ENCODE measurements at regions not wholly inside any gene's neighbourhood (a gene's known extent, or its start where the extent isn't known, plus 50 kb on each side); places are given as distances from the start of the nearest gene placed in this dataset.
"Not testable (repeated sequence)": the region's sequence is repeated elsewhere in the genome, so short reads cannot be mapped to it uniquely, and the experiment has no call there.

DNA sequence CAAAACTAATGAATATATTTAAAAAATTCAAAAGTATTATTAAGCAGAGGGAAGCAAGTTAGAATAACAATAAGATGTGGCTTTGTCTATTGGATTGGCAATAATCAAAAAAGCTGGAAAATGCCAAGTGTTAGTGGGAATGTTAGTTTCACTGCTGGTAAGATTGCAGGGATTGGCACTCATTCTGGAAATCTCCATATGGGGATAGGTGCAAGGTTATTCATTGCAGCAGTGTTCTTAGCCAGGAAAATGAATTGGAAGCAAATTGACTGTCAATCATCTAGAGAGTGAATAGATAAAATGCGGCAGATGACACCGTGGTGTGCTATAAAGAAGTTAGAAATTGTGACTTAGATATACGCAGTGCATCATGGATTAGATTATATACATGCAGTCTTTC is 1615.5 kb upstream of the PCDH7 start:
- DNase-seq (ENCODE audit: low spot score): no peak

DNA sequence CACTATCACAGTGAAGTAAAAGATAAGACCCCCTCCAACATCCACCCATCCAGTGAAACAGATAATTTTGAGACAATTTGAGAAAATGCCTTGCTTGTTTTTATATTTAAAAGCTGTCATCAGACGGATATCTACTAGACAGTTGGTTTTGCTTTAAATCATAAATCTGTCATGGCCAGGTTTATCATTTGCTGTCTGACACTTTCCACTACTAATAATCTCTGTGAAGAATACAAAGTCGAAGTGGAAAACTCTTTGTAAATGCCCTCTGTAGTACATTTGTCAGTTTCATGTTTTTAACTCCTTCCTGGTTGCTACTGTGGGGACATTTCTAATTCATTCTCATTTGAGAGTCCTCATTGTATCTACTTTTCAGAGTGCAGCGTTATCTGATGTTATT is 1606.2 kb upstream of the PCDH7 start:
- no peak for DNase-seq (ENCODE audit: low spot score)

DNA sequence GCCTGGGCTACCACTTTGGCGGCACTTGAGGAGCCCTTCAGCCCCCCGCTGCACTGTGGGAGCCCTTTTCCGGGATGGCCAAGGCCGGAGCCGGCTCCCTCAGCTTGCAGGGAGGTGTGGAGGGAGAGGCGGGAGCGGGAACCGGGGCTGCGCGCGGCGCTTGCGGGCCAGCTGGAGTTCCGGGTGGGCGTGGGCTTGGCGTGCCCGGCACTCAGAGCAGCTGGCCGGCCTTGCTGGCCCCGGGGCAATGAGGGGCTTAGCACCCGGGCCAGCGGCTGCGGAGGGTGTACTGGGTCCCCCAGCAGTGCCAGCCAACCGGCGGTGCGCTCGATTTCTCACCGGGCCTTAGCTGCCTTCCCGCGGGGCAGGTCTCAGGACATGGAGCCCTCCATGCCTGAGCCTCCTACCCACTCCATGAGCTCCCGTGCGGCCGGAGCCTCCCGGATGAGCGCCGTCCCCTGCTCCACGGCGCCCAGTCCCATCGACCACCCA is 1602.9 kb upstream of the PCDH7 start:
- DNase-seq (ENCODE audit: low spot score): not testable (repeated sequence)

DNA sequence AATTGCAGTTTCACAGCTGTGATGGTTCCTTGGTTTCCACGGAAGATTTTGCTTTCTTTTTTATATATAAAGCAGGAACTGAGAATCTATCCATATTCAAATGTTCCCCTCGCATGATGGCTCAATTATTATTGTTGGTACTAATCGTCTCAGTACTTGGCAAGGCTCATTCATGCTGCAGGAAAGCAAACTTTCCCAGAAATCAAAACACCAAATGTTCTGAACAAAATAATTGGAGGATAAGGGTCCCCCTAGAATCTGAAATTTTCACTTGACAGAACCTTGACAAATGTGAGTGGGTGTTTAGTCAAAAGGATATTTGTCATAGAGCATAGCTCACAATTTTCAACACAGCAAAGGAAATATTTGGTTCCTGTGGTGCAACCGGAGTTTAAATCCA is 1598.6 kb upstream of the PCDH7 start:
- peak; percentile 17 for DNase-seq (ENCODE audit: low spot score)

DNA sequence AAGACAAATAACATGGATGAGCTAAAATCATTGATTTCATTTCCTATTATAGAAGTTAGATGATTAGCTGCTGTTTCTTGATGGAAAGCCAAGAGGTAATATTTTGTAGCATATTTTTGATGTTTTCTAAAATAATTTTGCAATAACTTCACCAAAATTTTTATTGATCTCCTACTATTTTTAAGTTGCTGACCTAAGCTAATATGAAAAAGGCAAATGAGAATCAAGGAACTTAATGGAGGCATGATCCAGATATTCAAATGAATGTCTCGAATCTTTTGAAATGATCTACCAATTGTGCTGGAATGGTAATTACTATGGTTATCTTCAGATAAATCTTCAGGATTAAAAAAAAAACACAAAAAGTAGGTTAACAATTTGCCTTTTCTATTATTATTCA is 1591.4 kb upstream of the PCDH7 start:
- DNase-seq (ENCODE audit: low spot score): no peak

DNA sequence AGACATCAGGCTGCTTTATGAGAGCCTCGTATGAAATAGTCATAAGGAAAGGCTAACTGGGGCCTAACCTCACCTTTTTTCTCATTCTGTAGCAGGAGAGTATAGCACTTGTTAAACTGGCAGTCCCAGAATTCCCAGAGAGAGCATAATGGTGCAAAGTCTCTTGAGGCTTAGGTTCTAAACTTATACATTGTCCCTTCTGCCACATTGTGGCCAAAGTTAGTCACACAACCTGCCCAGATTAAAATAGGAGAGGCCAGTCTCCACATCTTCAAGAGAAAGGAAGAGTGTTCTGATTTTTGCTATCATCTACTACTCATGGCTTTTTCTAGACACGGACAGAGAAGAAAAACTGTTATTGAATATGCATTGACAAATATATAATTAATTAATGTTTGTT is 1588.9 kb upstream of the PCDH7 start:
- no peak for DNase-seq (ENCODE audit: low spot score)

DNA sequence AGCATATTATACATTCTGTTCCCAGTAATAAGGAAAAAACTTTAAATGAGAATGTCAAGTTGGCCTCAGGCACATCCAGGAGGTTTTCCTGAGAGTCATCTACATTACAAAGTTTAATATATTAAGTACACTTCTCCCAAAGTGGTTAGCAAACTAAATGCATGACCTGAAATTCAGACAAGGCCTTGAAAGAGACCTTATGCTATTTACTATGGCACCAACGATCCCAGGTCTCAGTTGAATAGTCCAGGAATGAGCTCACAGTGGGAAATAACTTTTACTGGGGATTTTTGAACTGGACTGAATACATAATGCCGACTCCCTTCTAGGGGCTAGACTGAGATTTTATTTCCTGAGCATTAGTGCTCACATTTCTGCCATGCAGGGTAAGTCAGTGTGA is 1577.5 kb upstream of the PCDH7 start:
- DNase-seq (ENCODE audit: low spot score): no peak

DNA sequence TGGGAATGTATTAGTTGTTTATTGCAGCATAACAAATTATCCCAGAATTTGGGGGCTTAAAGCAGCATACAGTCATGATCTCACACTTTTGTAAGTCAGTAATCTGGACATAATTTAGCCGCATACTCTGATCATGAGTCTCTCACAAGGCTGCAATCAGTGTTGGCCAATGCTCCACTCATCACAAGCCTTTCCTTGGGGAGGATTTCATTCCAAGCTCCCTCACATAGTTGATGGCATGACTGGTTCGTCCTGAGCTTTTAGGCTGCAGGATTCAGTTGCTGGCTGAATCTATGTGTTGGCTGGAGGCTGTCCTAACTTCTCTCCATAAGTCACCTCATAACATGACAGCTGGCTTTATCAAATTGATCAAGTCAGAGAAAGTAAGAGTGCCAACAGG is 1568.6 kb upstream of the PCDH7 start:
- no peak for DNase-seq (ENCODE audit: low spot score)

DNA sequence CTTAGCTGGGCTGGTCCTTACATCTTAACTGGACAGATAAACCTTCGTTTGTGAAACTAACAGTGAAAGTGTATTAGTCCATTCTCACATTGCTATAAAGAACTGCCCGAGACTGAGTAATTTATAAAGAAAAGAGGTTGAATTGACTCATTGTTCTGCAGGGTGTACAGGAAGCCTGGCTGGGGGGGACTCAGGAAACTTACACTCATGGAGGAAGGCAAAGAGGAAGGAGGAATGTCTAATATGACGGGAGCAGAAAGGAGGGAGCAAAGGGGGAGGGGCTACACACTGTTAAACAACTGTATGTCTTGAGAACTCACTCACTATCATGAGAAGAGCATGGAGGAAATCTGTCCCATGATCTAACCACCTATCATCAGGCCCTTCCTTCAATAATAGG is 1566.5 kb upstream of the PCDH7 start:
- DNase-seq (ENCODE audit: low spot score): no peak

DNA sequence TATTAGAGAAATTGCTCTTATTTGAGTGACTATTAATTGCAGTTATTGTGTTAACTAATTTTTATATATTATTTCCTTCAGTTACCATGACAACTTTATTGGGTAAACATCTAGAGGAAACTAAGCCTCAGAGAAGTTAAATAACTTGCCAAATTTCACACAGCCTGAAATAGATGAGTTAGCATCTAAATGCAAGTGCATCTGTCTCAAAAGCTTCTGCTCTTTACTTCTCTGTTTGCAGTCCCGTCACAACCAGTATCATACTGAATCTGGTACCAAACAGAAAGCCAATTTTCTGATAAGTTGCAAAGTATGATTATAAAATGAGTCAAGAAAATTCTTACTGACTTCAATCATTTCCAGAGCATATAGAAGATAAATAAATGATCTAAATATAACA is 1544.9 kb upstream of the PCDH7 start:
- DNase-seq (ENCODE audit: low spot score): peak; percentile 3

DNA sequence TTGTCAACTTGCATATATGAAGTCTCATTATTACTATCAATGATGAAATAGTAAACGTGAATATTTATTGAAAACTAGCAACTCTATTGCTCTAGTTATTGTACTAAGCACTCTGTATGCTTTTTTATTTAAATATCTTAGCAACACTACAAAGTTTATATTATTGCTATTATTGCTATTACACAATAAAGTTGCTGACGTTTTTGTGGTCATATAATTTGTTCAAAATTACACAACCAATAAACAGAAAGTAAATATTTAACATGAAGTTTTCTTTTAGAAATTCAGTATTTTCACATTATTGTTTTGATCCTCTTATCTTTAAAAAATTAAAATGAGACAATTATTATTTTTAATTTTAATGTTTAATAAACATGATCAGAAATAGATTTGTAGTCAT is 1521.1 kb upstream of the PCDH7 start:
- no peak for DNase-seq (ENCODE audit: low spot score)

DNA sequence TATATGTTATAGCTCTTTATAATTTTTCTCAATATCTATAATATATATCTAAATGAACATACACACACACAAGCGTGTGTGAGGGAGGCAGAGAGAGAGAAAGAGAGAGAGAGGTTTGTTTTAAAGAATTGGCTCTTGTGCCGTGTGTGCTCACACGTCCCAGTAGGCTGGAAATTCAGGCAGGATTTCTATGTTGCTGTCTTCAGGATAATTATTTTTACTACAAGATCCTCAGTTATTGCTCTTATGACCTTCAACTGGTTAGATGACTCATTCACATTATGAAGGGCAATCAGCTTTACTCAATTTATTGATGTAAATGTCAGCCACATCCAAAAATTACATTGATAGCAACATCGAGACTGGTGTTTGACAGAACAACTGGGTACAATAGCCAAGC is 1520.7 kb upstream of the PCDH7 start:
- no peak for DNase-seq (ENCODE audit: low spot score)

DNA sequence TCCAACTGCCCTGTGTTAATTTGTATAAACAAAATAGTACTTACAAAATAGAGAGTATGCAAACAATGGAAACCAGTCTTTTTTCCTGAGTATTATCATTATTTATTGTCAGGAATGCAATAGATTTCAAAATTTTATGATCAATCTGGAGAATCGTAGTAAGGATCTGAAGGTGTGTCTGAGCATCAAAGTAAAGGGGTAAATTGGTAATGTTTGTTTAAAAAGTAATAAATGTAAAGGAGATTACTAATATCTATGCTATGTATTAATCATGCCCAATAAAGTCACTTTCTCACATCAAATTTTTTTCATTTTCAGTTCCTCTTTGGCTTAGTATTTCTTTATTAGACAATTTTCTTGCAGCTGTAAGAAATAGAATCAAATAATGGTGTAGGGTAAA is 1507.1 kb upstream of the PCDH7 start:
- DNase-seq (ENCODE audit: low spot score): no peak

DNA sequence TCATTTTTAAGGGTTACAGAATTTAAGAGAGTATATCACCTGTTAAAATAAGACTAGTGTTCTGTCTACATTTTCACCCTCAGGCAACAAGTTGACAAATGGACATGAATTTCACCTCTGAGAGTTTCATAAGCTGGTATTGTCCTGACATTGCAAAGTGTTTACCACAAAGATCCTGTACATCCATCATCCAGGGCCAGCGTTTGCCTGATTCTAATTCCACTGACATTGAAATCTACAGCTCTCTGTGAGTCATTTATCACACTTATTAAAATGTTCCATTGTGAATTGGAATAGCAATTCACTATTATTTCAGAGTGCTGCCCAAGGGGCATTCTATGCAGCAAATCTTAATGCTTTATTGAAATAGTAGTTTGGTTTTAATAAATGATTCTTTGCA is 1499.4 kb upstream of the PCDH7 start:
- no peak for DNase-seq (ENCODE audit: low spot score)

DNA sequence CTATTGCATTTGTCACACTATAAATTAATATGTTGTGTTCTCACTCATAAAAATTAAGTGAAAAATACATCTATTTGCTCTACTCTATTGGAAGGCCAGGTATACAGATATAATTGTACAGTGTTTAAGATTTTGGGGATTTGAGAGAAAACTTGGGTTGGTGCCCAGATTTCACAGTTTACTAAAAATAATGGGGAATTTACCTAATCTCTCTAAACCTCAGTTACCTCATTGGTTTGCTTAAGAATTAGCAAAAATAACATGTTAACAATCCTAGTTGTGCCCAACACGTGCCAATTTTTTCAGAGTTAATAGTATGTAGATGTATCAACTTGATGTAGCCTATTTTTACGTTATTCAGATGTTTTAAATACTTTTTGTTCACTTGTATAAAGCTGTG is 1495.3 kb upstream of the PCDH7 start:
- no peak for DNase-seq (ENCODE audit: low spot score)

DNA sequence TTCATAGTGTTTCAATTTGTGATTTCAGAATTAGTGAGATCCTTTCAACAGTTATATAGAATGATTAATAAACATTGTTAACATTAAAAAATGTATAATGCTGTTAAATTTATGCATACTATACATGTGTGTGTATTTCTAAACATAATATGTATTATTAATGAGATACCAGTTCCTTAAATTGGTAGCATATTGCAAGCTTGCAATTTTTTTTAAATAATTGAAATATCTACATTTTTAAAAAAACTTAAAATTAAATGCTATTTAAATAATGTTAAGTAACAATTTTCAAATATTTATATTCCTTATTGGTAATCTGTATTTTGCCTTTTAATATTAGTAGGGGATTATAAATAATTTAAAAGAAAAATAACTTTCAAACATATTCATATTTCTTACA is 1479.5 kb upstream of the PCDH7 start:
- no peak for DNase-seq (ENCODE audit: low spot score)

DNA sequence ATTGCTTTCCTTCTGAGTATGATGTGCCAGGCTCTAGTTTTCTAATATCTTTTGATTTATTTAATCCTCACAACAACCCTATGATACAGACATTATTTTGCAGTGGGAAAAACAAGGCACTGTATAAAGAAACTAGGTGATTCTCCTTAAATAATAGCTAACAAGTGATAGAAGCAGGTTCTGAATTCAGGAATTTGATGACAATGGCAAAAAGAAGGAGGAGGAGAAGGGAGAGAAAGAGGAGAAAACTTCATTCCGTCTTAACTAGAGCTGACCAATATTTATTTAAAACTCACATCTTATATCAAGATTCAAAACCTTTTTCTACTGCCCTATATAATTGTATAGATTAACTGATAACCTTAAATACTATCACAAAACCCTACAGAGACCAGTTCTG is 1477.1 kb upstream of the PCDH7 start:
- DNase-seq (ENCODE audit: low spot score): no peak

DNA sequence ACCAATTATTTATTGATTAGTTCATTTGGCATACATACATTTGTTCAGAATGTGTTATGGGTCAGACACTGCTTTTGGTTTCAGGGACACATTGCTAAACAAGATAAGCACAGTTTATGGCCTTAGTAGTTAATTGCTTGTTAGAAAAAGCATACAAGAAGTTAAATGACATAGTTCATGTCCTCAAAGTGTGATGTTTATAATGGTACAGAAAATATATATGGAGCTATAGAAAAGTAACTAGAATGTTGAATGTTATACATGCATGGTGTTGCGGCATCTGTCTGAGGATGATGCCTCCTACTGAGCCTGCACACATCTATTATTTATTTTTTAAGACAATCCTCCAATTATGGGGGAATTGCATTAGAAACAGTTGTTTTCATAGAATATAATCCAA is 1476.3 kb upstream of the PCDH7 start:
- no peak for DNase-seq (ENCODE audit: low spot score)

DNA sequence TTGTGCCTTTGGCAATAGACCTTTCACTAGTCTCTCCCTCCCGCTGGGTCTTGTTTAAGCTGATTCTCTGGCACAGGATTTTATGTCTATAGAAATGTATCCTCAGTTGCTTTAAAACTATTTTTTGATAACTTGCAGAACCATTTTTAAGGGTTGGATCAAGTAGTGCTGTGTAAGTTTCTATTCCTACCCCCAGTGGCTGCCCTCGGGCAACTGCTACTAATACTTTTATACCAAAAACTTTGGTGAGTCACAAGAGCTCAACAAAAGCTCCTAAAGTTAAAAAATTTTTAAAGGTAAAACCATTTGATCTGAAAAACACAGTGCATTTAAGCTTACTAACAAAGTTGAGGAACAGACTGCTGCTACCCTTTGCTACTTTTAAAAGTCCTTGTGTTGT is 1460.6 kb upstream of the PCDH7 start:
- DNase-seq (ENCODE audit: low spot score): no peak

DNA sequence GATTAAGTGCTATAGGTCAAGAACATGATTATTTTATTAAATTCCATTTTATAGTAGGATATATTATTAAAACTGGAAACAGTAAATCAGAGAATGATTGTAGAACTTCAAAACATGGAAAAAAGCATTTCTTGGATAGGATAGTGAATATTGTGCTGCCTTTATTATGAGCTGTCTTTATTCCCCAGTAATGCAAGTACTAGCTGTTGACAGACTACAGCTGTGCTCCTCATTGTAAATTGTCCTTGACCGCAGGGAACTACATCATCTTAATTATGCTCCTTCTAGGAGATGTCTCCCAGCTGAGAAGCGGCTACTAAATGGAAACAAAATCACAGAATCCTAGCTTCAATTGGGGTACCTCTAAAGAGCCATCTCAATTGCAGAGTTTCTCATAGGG is 1457.2 kb upstream of the PCDH7 start:
- DNase-seq (ENCODE audit: low spot score): no peak

DNA sequence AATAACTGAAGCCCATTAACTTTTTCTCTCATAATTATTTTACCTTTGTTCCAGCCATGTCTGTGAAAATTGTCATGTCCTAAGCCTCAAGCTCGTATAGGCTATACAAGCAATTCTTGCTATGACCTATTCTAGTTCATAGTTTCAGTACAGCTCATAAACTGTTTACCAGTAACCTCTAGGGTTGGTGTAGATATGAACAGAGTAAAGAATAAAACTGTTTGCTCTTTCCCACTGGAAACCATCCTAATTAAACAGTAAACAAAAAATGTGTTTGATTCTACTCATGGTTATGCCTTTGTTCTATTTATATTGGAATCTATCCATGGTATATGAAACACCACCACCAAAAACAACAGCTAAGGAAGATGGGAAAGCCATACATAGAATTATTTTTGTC is 1444.0 kb upstream of the PCDH7 start:
- DNase-seq (ENCODE audit: low spot score): no peak

DNA sequence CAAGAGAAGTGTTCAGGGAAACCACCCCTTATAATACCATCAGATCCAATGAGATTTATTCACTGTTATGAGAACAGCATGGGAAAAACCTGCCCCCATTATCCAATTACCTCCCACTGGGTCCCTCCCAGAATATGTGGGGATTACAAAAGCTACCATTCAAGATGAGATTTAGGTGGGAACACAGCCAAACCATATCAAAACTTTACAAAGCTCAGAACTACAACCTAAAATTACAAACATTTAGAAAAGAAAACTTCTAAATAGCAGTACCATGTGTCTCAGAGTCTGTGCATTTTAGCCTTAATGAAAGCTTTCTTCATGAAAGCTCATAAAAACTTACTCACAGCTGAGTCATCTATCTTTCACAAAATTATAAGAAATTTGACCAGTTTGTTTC is 1442.8 kb upstream of the PCDH7 start:
- no peak for DNase-seq (ENCODE audit: low spot score)

DNA sequence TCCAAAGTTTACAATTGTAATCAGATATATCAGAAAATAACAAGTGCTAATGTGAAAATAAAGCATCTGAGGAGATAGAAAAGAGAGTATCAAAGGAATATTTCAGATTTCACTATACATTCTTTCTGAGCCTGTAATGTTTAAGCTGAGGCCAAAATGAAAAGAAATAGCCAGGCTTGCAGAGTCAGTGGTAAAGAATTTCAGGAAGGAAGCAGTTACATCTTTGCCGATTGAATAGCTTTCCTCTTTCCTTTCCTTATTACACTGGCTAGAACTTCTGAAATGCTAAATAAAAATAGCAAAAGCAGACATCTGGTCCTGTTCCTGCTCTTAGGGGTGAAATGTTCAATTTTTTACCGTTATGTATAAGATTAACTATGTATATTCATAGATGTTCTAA is 1441.6 kb upstream of the PCDH7 start:
- DNase-seq (ENCODE audit: low spot score): no peak

DNA sequence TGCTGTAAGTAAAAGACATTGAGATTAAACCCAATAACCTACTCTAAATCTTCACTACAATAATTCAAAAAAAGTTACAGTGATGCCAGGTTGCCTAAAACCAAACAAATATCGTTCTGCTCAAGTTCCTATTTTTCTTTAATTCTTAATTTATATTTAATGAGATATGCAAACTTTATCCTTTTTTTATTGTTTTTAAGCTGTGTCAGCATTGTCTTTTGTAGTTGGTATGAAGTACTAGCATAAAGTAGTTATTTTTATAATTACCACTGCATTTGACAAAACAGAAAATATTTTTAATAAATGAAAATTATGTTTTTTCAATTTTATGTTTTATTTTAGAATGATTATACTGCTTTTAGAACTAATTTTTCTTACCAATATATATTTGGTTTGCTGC is 1431.1 kb upstream of the PCDH7 start:
- DNase-seq (ENCODE audit: low spot score): no peak

DNA sequence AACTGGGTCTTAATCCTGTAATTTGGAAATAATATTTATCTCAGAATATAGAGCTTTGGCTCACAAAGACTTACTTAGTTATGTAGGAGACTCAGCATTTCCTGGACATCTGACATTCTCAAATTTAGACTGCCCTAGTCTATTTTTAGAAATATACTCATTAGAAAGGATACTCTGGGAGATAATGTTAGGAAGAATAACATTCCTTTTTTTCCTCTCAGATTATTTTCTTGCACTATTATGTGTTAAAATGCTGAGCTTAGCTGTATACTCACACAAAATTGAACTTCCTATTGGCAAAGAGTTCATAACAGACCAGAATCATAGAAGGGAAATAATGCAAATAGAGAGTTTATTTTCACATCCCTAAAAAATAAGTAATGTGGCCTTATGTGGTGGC is 1424.9 kb upstream of the PCDH7 start:
- DNase-seq (ENCODE audit: low spot score): no peak

All from Ammon's horn (tissue), 1 donor.